ENCODE measurements at regions not wholly inside any gene's neighbourhood (a gene's known extent, or its start where the extent isn't known, plus 50 kb on each side); places are given as distances from the start of the nearest gene placed in this dataset.

DNA sequence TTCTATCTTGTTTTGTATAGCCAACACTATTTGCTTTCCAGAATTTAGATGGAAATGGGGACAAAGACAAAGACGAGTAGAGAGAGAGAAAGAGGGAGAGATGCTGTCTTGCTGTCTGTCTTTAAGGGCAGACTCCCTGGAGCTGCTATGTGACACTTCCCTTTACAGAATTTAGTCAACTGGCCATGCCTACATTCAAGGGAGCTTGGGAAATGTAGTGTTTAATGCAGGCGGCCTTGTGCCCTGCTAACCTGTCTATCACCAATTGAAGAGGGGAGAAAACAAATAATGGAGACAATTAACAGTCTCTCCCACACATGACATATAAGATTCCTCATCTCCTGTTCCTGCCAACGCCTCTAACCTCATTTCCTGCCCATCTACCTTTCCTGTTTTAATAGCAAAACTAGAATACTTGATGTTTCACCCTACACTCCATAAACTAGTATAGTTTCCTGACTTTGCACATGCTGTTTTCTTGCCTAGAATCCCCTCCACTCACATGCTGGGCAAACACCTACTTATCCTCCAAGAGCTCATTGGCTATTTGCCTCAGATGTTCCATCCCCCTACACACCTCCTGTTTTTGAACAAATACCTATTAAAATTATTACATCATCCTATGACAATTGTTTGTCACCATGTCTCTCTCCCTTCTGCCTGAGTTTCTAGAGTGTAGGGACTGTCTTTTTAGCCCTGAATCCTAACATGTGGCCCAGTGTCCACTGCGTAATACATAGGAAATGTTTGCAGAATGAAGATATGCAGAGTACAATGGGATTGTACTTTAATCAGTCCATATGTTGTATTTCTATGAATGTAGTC is 117.2 kb downstream of the SLC25A24 start:
- DNase-seq = no peak

- peak in 1 of 2 experiments; percentile 54 for DNase-seq
These were observed 117.0 kb upstream of the VAV3 start for GRCh38 chr1:108082001-108082400.

DNA sequence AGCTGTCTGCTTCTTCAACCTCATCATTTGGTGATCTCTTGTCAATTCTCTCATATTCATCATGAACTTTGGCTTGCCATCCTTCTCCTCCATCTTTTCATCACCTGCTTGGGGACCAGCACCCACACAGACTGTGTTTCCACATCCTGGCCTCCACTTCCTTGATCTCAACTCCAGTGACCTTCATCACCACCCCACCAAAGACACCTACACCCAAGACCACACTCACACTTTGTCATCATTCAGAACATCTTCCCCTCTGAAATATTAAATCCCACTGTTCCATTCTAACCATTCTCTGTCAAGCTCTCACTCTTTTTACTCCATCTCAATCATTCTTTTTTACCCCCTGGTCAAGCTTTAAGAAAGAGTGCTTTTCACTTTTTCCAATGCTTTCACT is 115.5 kb upstream of the VAV3 start:
- no peak for DNase-seq

DNA sequence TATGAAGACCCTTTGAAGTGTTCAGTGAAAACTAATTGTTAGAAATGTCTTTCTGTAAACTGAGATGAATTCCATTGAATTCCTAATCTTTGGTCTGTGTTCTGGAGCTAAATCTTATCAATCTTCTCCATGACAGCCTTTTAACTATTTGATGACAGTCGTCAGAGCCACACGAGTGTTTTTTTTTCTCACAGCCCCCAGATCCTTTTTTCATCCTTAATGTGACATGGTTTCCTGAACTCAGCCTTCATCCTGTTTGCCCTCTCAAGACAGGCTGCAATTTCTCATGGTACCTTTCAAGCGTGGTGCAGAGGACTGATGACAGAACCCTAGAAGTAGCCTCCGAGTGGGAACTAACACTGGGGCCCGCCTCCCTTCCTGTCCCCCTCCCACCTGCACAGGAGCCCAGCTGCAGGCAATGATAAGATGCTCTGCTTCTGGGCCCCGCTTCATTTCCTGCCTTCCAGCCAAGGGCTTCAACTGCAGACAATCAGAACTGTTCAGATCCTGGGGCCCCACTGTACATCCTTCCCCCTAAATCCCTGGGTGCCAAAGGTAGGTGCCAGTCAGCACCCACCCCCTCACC is 114.6 kb upstream of the VAV3 start:
- DNase-seq = no peak

- DNase-seq = no peak
These were observed 113.0 kb upstream of the VAV3 start for GRCh38 chr1:108077991-108078390.

- no peak for DNase-seq
These were observed 110.1 kb upstream of the VAV3 start for GRCh38 chr1:108075055-108075454.

DNA sequence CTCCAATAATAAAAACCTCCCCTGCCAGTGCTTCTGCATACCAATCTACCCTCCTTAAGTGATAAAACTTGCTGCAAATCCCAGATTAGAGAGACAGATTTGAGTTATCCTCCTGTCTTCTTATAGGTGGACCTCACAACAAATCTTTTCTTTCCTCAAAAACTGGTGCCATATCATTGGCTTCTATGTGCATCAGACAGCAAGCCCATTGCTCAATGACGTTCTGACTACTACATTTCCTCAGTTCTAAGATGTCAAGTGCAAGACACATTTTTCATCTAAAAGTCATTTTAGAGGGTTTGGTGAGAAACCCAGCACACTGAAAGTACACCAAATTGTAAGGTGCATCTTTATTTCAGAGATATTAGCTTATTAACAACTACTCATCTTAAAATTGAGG is 107.8 kb upstream of the VAV3 start:
- no peak for DNase-seq

DNA sequence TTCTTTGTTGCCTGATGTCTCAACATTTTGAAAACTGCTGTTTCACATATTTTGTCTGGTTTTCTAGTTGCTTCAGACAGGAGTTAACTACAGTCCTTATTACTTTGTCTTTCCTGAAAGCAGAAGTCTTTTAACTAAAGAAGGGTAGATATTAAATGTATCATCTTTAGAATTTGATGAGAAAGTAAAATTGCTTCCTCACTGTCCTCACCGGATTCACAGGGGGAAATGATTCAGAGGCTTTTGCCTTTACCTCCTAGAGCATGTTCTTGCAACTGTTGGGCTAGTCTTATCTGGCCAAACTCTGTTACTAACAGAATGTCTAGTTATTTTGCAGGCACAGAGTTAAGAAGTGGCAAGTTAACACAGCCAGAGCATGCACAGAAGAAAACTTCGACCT is 107.2 kb upstream of the VAV3 start:
- no peak for DNase-seq

DNA sequence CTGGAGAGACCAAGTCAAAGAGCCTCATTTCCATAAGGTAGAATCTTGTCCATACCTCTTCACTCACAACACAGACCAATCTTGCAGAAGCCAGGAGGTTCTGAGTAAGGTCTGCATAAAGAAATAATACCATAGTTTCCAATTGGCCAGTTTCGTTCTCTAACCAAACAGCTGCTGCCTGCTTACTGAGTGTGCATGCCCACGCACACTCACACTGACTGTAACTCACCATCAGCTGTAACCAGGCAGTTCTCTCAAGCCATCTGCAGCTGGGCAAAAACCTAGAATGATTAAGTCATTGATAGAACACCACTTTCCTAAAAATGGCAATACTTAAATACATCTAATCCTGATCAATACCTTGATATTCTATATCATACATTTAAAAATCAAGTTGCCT is 106.6 kb upstream of the VAV3 start:
- DNase-seq = no peak

- DNase-seq = no peak
These were observed 105.7 kb upstream of the VAV3 start for GRCh38 chr1:108070662-108071061.

DNA sequence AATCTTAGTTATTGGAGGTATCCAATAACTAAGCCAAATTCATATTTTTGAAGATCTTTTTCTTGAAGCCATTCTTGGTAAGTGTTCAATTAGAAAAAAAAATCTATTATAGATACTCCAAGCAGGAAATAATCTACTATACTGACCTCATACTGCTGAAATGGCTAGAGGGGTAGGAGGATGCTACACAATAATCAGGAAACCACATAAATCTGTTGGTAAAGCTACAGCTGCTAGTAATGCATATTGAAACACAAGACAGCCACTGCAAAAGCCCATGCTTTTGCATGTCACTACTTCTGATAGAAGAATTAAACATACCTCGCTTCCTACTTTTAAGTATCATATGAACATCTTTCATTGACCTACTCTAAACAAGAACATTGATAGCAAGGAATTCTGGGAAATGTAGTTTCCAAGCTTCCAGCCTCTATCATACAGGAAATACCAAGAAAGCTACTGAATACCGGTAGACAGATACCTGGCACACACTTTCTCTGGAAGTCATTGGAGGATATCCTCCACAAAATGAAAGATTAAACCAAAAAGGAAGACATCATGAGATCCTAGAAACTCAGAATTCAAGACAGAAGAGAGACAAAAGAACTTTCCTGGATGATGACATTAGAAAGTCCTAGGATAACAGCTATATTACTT is 103.0 kb upstream of the VAV3 start:
- DNase-seq = no peak

GRCh38 chr1:108066808-108067207 is 101.8 kb upstream of the VAV3 start:
- no peak for DNase-seq

DNA sequence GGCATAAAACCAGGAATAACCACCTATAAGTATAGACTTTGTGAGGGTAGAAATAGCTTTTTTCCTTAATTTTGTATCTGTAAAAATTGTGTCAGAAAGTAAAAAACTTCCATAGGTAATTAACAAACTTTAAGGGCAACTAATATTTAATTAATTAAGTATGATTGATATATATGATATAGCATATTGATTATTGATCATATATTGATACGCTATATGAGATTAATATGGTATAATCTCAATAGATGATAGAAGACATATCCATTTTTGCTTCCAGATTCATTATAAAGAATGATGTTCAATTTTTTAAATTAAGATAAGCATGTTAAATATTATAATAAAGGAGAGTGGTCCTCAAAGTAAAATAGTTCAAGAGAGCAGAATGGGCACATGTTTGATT is 99.3 kb upstream of the VAV3 start:
- DNase-seq = no peak

DNA sequence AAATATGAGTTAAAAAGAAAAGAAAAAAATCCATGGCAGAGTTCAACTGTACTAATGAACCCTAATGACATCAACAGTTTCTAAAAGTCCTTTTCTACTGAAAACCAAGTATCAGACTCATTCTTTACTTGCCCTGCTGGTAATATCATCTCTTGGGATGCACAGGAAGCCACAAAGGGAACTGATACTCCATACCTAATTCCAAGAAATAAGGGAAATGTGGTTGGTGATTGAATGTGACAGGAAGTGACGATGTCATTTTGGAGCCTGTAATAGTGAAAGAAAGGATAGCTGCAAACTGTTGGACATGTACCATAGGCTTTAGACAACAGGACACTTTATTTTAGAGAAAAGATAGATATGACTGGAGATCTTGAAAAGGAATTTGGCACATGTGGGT is 98.7 kb upstream of the VAV3 start:
- no peak for DNase-seq

DNA sequence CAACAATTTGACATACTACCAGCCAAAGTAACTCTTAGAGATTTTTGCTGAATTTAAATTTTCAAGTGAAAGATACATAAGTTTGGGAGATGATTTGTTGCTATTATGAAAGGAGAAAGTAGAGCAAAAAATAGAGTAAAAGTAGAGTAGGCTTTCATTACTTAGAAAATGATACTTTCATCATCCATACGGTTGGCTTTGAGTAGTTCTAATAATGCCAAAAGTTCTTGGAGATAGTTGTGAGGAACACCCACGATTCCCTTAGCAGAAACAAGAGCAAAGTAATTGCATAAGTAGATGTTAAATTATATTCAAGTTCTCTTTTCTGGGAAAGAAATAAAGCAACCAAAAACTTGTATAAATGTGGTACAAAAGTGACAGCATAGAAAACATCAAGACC is 95.0 kb upstream of the VAV3 start:
- DNase-seq = no peak

DNA sequence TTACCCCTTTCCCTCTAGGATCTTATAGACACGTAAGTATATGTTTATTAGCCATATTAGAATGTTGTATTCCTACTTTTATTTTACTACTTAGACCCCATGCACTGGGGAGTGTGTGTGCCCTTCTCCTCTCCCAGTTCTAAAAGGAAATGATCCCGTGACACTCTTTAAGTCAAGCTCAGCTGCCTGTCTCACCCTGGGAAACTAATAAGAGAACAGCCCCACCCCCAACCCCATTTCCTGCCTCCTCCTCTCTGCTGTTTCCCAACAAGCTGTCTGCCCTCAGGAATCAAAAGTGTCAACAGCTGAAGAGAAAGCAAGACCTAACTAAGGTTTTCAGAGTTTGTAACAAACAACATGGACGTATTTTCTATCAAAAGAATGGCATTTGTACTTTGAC is 92.6 kb upstream of the VAV3 start:
- DNase-seq = no peak

GRCh38 chr1:108056436-108056990 is 91.5 kb upstream of the VAV3 start:
- DNase-seq = no peak

GRCh38 chr1:108055387-108055786 is 90.4 kb upstream of the VAV3 start:
- DNase-seq = no peak

DNA sequence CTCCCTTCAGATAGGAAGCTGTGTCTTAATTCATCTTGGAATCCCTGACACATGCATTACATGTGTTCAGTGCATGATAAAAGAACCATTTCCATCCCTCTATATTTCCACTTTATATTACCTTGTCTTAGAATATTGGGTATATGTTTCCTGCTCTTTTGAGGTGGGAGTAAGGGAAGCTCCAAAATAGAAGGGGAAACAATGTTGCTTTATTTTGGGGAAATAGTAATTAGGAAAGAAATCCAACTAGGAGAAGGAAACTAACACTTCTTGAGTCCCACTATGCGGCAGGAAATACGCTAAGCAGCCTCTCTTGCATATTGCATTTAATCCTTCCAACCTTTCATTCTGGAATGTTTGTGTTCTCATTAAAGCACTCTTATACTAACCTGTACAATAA is 89.4 kb upstream of the VAV3 start:
- no peak for DNase-seq

DNA sequence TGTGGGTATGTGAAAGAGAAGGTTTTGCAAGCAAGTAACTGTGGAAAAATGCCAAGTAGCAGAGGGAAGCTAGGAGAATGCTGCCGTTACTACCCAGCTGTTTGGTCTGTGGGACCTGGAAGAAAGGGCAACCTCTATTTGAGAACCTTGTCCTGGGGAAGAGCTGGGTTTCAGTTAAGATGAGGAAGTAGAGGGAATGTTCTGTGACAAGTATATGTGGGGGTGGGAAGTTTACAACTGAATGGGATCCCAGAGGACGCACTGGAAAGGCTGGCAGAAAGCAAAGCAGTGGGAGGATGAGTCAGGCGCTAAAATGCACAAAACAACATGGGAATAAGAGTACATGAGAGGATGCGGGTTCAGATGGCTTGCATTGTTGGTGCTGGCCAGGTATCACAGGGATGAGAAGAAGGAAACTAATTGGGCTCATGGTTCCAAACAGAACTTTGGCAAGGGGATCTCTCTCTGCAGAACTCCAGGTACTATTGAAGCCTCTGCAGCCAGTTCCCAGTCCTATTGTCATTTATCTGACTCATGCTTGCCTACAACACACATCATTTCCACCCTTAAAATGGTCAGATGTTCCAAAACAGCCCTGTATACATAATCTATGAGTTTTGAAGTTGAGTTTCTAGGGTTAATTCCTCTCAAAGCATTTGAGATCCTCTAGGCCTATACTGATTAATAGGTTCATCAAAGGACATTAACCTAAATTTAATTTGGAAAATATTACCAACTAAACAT is 88.5 kb upstream of the VAV3 start:
- no peak for DNase-seq

DNA sequence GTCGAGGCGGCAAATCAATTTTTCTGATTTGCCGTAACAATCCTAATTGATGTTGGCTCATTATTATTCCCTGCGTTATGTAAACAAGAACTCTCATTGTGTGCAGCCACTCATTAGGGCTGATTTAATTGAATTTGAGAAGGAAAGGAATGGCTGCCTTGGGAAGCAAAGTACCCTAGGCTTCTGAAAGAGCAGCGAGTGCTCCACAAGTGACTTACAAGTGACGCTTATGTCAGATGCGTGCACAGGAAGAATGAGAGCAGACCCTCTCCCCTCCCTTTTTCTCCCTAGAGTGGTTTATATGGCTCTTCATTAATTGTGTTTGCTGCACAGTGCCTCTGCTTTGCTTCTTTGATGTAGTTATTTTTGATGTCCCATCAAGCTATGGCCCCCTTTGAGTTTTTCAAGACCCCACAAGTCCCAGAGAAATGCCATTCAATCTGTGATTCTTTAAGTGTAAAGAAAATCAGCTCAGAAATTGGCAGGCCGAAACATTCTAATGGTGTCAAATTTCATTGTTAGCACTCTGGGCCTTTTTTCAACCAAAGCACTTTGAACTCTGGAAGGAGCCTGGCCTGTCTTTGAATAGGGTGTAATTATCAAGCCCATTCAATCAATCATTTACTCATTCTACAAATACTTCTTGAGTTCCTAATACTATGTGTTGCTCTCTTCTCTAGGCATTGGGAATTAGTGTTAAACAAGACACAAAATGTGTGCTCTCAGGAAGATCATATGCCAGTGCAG is 86.8 kb upstream of the VAV3 start:
- DNase-seq = peak in 1 of 2 experiments; percentile 20

GRCh38 chr1:108050911-108051629 is 86.1 kb upstream of the VAV3 start:
- no peak for DNase-seq
